Naive B cell (primary cell): ENCODE measurements at regions not wholly inside any gene's neighbourhood (a gene's known extent, or its start where the extent isn't known, plus 50 kb on each side); places are given as distances from the start of the nearest gene placed in this dataset.
"Not testable (repeated sequence)": the region's sequence is repeated elsewhere in the genome, so short reads cannot be mapped to it uniquely, and the experiment has no call there.

Experiments
- ATAC-seq, 2 donors: fragments of 150-1000 bp; cut with Tn5 transposase; 2 replicates each; pipeline ENCODE4 v1.10.0; 2021; ENCODE audit warnings: low read depth in 2 of 2, mild to moderate bottlenecking in 2 of 2, moderate library complexity in 2 of 2
- DNase-seq: peaks from one replicate; pipeline ENCODE4 v3.0.0; 2022
- H3K27ac Mint-ChIP-seq, 6 donors: one replicate each; pipeline ENCODE4 v1.8.0; 2020 to 2022; ENCODE audit warnings: mild to moderate bottlenecking in 6 of 6, mixed read lengths in 6 of 6, moderate library complexity in 5 of 6, inconsistent platforms in 2 of 6
- H3K27me3 Mint-ChIP-seq, 3 donors: one replicate each; pipeline ENCODE4 v1.8.0; 2021 to 2022; ENCODE audit warnings: mixed read lengths in 3 of 3, mild to moderate bottlenecking in 1 of 3
- H3K36me3 Mint-ChIP-seq, 2 donors: one replicate each; pipeline ENCODE4 v1.8.0; 2020 to 2022; ENCODE audit warnings: mixed read lengths in 2 of 2, inconsistent platforms in 1 of 2, mild to moderate bottlenecking in 1 of 2
- H3K4me1 Mint-ChIP-seq, 3 donors: one replicate each; pipeline ENCODE4 v1.8.0; 2020 to 2022; ENCODE audit warnings: mixed read lengths in 3 of 3, inconsistent platforms in 1 of 3, mild to moderate bottlenecking in 1 of 3, moderate library complexity in 1 of 3
- H3K4me3 Mint-ChIP-seq, 8 donors: one replicate each; pipeline ENCODE4 v1.8.0; 2020 to 2022; ENCODE audit warnings: mild to moderate bottlenecking in 8 of 8, mixed read lengths in 8 of 8, moderate library complexity in 8 of 8, inconsistent platforms in 2 of 8
- H3K9me3 Mint-ChIP-seq, 7 donors: one replicate each; pipeline ENCODE4 v1.8.0; 2020 to 2022; ENCODE audit warnings: mixed read lengths in 7 of 7, mild to moderate bottlenecking in 5 of 7, inconsistent platforms in 2 of 7, moderate library complexity in 1 of 7

DNA sequence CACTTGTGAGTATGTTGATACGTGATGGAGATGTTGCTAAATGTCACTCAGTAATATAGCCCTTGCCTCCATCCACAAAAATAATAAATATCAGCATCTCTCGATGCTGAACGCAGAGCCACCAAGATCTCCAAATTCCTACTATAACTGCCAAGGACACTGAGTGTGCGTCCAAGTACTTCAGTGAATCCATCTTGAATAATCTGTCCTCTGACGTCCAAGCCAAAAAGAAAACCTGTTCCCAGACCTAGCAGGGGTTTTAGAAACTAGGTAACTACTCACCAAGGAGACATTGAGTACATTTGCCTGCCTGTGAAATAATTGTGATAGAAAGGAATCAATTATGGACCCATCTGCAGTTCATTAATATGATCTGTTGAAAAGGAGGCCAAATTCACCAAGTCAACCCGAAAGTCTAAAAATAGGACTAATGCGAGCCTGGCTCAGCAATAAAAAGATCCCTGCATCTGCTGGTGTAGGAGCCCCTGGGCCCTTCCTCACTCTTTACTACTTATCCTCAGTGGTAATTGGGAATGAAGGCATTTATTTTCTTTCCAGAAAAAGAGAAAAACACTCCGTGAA is 226.9 kb upstream of the IRF2BP2 start:
- no peaks in the 10 kb centered on the region for H3K36me3 Mint-ChIP-seq
- peak overlapping the region in 1 of 8 donors; percentile 61 for H3K4me3 Mint-ChIP-seq
- H3K27me3 Mint-ChIP-seq = no peaks in the 10 kb centered on the region
- peaks cover 0 to 11% (median 8%) of the 10 kb centered on the region in 3 donors for H3K4me1 Mint-ChIP-seq
- ATAC-seq = no peak
- no peak overlapping the region for H3K27ac Mint-ChIP-seq
- DNase-seq = no peak
- H3K9me3 Mint-ChIP-seq = peaks cover 0 to 8% (median 0%) of the 10 kb centered on the region in 7 donors

DNA sequence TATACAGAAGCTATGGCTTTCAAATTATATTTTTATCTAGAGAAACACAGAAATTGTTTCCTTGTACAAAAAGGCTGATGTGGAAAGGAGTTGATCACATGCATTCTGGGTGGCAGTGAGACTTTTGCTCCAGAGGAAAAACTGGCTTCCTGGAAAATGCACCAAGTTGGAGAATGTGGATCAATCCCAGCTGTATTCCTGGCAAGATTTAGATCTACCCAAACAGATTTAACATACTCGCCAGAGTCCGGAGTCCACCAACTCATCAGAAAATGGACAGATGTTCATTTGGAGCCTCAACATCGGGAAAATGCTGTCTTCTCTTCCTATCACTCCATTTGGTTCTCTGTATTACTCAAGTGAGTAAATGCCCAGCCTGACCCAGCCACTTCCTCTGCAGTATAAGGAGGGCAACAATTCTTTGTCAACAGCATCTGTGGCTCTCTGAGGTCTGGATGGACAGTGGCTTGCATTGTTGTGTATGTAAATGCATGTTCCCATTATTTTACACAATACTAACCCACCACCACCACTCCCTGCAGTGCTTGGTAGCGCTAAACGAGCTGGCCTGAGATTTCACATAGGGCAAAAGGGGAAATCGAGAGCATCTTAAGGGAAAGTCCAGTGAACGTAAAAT is 226.2 kb upstream of the IRF2BP2 start:
- H3K36me3 Mint-ChIP-seq = no peaks in the 10 kb centered on the region
- DNase-seq (no peak), ATAC-seq (no peak)
- no peak overlapping the region for H3K4me3 Mint-ChIP-seq
- H3K27me3 Mint-ChIP-seq = no peaks in the 10 kb centered on the region
- no peak overlapping the region for H3K27ac Mint-ChIP-seq
- peaks cover 0 to 8% (median 8%) of the 10 kb centered on the region in 3 donors for H3K4me1 Mint-ChIP-seq
- H3K9me3 Mint-ChIP-seq = peaks cover 0 to 8% (median 0%) of the 10 kb centered on the region in 7 donors

DNA sequence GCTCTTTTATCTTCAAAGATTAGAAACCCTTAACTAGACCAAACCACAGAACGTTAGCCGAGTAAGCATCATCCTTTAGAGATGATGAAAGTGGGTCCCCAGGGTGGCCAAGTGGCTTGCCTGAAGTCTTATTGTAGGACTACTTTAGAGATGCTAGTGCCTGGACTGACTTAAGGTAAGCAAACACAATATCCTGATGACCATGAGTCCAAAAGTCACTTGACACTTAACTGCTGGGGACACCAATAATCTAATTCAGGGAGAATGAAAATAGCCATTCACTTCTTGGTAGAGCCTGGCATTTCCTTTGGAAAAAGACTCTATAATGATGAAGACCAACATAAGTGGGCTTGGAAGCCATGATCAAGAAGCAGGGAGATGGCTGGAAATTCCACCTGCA is 225.3 kb upstream of the IRF2BP2 start:
- DNase-seq = no peak
- H3K36me3 Mint-ChIP-seq = no peaks in the 10 kb centered on the region
- peaks cover 0 to 8% (median 0%) of the 10 kb centered on the region in 7 donors for H3K9me3 Mint-ChIP-seq
- no peaks in the 10 kb centered on the region for H3K27me3 Mint-ChIP-seq
- H3K4me1 Mint-ChIP-seq = peaks cover 0 to 8% (median 8%) of the 10 kb centered on the region in 3 donors
- no peak for ATAC-seq
- H3K4me3 Mint-ChIP-seq = no peak overlapping the region
- H3K27ac Mint-ChIP-seq = no peak overlapping the region

DNA sequence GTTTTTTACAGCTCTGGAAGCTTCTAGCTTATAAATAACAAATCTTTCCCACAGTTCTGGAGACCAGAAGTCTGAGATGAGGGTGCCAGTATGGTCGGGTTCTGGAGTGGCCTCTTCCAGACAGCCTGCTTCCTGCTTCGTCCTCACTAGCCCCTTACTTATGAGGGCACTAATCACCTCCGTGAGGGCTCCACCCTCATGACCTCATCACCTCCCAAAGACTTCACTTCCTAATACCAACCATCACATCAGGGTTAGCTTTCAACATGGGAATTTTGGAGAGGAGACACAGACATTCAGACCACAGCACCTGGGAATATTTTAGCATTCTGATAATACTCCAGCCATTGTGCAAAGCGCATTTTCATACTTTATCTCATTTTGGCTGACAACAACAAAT is 223.7 kb upstream of the IRF2BP2 start:
- H3K4me1 Mint-ChIP-seq = peaks cover 0 to 8% (median 7%) of the 10 kb centered on the region in 3 donors
- no peak overlapping the region for H3K4me3 Mint-ChIP-seq
- H3K36me3 Mint-ChIP-seq = no peaks in the 10 kb centered on the region
- ATAC-seq (no peak), DNase-seq (no peak)
- peaks cover 0 to 3% (median 0%) of the 10 kb centered on the region in 3 donors for H3K27me3 Mint-ChIP-seq
- H3K9me3 Mint-ChIP-seq = peaks cover 0 to 8% (median 0%) of the 10 kb centered on the region in 7 donors
- no peak overlapping the region for H3K27ac Mint-ChIP-seq

DNA sequence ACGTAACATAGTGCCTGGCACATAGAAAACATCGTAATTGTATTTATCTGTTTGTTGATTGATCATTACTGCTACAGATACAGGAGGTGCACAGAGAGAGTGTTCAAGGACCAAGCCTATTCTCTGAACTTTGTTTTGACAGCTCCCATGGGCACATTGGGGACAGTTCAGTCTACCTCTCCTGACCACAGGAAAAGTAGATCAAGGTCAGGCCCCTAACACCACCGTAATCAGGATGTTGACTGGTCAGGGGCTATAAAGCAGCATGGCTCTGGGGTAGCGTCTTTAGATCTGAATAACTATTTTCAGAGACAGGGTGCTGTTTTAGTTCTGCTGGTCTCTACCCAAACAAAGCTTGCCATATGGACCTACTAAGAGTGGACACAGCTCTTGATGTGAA is 223.1 kb upstream of the IRF2BP2 start:
- Mint-ChIP-seq H3K36me3 (no peaks in the 10 kb centered on the region), H3K27me3 (peaks cover 0 to 3% (median 0%) of the 10 kb centered on the region in 3 donors), H3K27ac (no peak overlapping the region), H3K4me3 (no peak overlapping the region), H3K4me1 (peaks cover 0 to 8% (median 4%) of the 10 kb centered on the region in 3 donors), H3K9me3 (peaks cover 0 to 8% (median 0%) of the 10 kb centered on the region in 7 donors)
- DNase-seq = no peak
- no peak for ATAC-seq

DNA sequence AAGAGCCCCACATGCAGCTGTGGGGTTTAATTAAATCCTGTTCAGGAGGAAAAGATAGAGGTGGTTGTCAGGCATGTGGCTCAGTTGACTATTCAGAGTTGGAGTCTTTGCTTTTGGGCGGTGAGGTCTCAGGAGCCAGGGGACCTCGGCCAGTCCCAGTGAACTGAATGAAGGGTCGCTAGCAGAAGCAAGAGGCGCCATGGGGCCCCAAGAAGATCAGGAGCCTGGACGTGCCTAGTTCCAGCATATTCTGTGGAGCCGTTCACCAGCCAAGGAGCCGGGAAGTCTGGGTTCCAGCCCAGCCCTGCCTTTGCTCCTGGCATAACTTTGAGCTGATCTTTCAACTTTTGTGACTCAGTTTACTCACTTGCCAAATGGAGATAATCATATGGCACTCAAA is 217.7 kb upstream of the IRF2BP2 start:
- no peak overlapping the region for H3K4me3 Mint-ChIP-seq
- H3K9me3 Mint-ChIP-seq = no peaks in the 10 kb centered on the region
- peak overlapping the region in 1 of 6 donors; percentile 49 for H3K27ac Mint-ChIP-seq
- no peak for ATAC-seq
- no peak for DNase-seq
- no peaks in the 10 kb centered on the region for H3K36me3 Mint-ChIP-seq
- peaks cover 0 to 4% (median 0%) of the 10 kb centered on the region in 3 donors for H3K4me1 Mint-ChIP-seq
- H3K27me3 Mint-ChIP-seq = peaks cover 0 to 3% (median 0%) of the 10 kb centered on the region in 3 donors

DNA sequence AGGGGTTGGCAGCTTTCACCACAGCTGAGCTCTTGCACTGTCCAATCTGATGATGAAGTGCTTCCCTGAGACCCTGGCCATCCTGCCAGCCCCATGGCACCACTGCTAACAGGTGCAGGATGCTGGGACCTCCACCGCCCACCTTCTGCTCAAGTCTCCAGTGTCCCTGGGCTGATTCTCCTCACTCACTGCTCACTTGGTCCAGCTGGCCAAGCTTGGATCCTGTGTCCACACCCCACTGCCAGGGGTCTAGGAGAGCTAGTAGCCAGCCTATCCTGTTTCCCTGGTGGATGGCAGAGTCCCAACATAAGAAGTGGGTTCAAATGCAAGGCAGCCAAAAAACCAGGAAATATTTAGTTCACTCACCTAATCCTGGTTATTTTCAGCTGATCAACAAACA is 217.2 kb upstream of the IRF2BP2 start:
- peak overlapping the region in 2 of 6 donors; percentile 16 to 49 for H3K27ac Mint-ChIP-seq
- H3K4me3 Mint-ChIP-seq = no peak overlapping the region
- peaks cover 0 to 4% (median 0%) of the 10 kb centered on the region in 3 donors for H3K4me1 Mint-ChIP-seq
- no peaks in the 10 kb centered on the region for H3K9me3 Mint-ChIP-seq
- no peaks in the 10 kb centered on the region for H3K36me3 Mint-ChIP-seq
- ATAC-seq (no peak), DNase-seq (no peak)
- peaks cover 0 to 3% (median 0%) of the 10 kb centered on the region in 3 donors for H3K27me3 Mint-ChIP-seq

DNA sequence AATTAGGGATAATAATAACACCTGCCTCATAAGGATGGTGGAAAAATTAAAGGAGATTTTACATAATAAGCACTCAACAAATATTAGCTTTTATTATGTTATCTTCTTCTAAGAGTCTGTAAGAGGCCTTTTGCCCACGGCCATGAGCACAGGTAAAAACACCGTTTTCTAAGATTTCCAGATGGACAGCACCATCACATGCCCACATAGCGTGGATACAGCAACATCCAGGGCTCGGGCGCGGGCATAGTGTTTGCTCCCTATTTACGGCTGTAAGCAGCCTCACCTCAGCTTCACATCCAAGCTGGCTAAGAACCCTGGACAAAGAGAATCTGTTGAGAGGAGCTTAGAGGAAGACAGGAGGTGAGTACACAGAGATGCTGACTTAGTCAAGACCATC is 216.4 kb upstream of the IRF2BP2 start:
- DNase-seq (no peak), ATAC-seq (no peak)
- Mint-ChIP-seq H3K4me1 (no peaks in the 10 kb centered on the region), H3K9me3 (no peaks in the 10 kb centered on the region), H3K36me3 (no peaks in the 10 kb centered on the region), H3K4me3 (no peak overlapping the region), H3K27me3 (peaks cover 0 to 3% (median 0%) of the 10 kb centered on the region in 3 donors), H3K27ac (no peak overlapping the region)

DNA sequence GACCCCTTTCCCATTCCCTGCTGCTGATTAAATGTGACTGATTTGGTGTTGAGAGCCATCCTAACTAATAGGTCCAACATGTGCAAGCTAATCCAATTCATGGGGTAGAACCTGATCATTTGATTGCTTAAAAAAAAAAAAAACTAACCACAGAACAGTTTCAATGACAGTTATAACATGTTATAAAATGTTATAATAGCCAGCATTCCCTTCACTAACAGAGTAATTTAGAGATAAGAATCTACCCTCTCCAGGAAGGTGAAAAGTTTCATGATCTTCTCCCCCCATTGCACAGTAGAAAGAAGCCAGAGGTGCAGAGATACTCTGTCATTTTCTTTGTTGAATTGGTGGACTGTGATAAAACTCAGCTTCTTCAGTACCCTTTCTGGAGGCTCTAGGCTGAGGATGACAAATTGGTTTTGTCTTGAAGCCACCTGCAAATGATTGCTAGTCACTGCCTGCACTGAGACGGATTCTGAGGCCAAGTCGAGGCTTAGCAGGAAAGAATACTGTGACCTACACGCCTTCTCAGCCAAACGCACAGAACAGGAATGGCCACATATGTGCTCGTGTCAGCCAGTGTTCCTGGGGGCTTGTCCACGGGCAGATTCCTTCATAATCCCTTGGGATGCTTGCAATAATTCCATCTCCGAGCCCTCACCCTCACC is 215.7 kb upstream of the IRF2BP2 start:
- H3K4me1 Mint-ChIP-seq = no peaks in the 10 kb centered on the region
- peaks cover 0 to 3% (median 0%) of the 10 kb centered on the region in 3 donors for H3K27me3 Mint-ChIP-seq
- ATAC-seq (no peak), DNase-seq (no peak)
- H3K4me3 Mint-ChIP-seq = no peak overlapping the region
- no peaks in the 10 kb centered on the region for H3K36me3 Mint-ChIP-seq
- no peaks in the 10 kb centered on the region for H3K9me3 Mint-ChIP-seq
- peak overlapping the region in 1 of 6 donors; percentile 10 for H3K27ac Mint-ChIP-seq

DNA sequence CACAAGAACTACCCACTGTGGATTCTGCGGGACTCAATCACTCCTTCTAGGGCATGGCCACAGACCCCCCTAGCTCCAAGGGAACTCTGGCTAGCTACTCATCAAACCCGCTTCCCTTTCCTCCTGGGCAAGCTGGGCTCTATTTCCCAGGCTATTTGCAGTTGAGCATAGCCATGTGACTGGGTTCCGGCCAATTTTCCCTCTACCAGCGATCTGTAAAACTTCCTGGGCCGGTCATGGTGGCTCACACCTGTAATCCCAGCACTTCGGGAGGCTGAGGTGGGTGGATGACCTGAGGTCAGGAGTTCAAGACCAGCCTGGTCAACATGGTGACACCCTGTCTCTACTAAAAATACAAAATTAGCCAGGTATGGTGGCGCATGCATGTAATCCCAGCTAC is 214.9 kb upstream of the IRF2BP2 start:
- H3K9me3 Mint-ChIP-seq, H3K4me3 Mint-ChIP-seq, H3K27me3 Mint-ChIP-seq, H3K27ac Mint-ChIP-seq, H3K4me1 Mint-ChIP-seq, H3K36me3 Mint-ChIP-seq, ATAC-seq, DNase-seq: not testable (repeated sequence)

DNA sequence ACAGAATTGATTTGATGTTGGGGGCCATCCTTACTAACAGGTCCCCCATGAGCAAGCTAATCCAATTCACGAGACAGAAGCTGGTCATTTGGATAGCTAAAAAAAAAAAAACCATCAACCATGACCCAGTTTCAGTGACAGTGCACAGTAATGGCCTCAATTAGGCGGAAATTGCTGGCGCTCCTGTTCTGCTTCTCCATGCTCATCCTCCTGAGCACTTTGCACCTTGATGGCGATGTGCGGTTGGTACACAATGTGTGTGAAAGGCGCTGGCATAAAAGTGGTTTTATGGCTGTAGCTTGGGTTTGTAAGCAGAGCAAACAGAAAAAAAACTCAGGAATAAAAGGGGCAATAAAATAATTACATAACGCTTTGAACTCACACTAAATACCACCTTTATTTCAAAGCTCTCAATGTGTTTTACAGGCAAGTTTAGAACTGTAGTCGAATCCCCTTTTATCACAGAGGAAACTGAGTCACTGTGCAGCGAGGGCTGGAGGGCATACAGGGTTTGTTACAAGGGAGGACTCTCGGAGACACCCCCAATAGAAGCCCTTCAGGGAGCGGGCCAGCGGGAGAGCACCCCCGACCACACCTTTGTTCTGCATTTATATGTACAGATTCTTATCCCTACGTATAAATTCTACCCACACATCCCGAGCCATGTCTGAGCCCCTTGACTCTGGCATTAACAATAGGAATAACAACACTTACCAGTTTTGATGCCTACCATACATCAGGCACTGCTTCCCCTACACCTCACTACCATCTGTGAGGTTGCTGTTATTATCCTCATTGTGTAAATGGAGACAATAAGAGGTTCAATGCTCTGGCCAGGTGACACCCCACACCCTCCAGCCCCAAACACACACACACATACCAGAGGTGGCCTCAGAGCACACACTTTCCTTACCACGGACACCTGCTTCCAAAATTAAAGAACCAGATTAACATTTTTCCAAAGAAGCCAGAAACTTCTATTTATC is 213.5 kb upstream of the IRF2BP2 start:
- Mint-ChIP-seq H3K36me3 (no peaks in the 10 kb centered on the region), H3K9me3 (no peaks in the 10 kb centered on the region), H3K4me3 (no peak overlapping the region), H3K27me3 (no peaks in the 10 kb centered on the region), H3K27ac (peak overlapping the region in 1 of 6 donors; percentile 16), H3K4me1 (no peaks in the 10 kb centered on the region)
- ATAC-seq (no peak), DNase-seq (no peak)

DNA sequence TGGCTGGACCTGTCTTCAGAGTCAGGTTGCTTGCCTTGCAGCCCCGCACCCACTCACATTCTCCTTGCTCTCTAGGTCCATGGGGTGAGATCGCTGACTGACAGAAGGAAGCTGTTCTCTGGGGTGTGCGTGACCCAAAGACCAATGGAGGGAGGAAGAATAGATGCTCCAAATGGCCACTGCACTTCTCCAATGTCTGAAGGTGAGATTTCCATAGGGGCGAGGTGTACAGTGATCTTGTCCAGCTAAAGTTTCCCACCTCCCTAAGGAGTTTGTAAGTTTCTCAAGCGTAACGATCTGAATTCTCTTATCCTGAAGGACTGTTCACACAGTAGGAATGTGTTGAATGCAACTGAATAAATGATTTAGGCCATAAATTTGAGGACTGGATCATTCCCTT is 211.9 kb upstream of the IRF2BP2 start:
- Mint-ChIP-seq H3K4me1 (no peaks in the 10 kb centered on the region), H3K9me3 (no peaks in the 10 kb centered on the region), H3K4me3 (no peak overlapping the region), H3K27ac (no peak overlapping the region), H3K27me3 (peaks cover 0 to 5% (median 0%) of the 10 kb centered on the region in 3 donors), H3K36me3 (no peaks in the 10 kb centered on the region)
- ATAC-seq (no peak), DNase-seq (no peak)

DNA sequence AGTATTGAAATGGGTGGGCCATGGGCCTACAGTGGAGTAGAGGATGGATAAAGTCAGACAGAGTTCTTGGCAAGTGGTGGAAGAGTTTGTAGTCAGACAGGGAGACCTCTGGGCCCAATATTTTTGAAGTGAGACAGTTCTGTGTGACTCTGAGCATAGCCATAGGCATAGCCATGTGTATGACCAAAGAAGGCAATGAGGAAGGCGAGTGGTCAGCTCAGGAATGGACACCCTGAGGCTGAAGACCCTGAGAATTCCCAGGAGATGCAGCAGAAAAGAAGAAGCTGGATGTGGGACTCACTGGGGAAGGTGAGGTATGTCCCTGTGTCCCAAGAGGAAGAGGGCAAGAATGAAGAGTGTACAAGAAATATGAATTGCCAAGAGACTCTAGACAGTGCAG is 210.6 kb upstream of the IRF2BP2 start:
- no peaks in the 10 kb centered on the region for H3K36me3 Mint-ChIP-seq
- DNase-seq = no peak
- H3K4me3 Mint-ChIP-seq = no peak overlapping the region
- H3K27me3 Mint-ChIP-seq = peaks cover 0 to 5% (median 0%) of the 10 kb centered on the region in 3 donors
- no peak for ATAC-seq
- no peaks in the 10 kb centered on the region for H3K9me3 Mint-ChIP-seq
- no peak overlapping the region for H3K27ac Mint-ChIP-seq
- no peaks in the 10 kb centered on the region for H3K4me1 Mint-ChIP-seq
